DMS 273 (cell line): ENCODE measurements at regions not wholly inside any gene's neighbourhood (a gene's known extent, or its start where the extent isn't known, plus 50 kb on each side); places are given as distances from the start of the nearest gene placed in this dataset.

ENCODE experiments used
- DNase-seq: peaks from one replicate; lab custom pipeline; 2025; ENCODE audit not compliant: unreplicated experiment; lab: John Stamatoyannopoulos, UW

DNA sequence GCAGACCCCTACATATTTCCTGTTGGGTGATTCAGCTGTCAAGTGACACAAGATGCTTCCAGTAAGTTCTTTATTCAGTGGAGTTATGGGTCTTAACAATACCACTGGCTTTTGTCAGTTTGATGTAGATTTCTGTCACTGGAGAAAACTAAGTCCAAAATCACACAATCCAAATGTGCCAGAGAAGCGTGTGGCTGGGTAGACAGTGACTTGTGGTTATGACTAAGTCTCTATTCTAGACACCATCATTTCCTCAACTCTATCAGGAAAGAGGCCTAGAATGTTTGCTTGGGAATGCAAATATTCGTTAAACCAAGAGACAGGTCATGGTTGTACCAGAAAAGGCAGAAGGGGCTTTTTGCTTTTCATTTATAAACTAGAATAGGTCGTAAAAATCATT is 54.4 kb upstream of the HS3ST1 start:
- DNase-seq: no peak

DNA sequence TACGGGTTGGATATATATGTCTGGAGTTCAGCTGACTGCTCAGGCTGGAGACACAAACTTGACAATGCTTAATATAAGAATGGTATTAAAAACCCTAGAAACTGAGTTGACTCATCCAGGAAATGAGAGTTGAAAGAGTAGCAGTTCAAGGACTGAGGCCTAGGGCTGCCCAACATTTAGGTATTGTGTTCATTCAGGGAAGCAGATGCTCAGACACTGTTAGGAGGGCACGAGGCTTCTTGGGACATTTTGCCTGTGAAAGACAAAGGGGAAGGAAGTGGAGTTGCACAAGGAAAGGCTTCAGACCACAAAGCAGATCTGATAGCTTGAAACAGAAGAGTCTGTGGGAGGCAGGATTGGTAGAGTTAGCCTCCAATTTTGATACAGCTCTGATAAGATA is 52.0 kb upstream of the HS3ST1 start:
- DNase-seq: no peak
